MM.1S (cell line): ENCODE measurements at regions not wholly inside any gene's neighbourhood (a gene's known extent, or its start where the extent isn't known, plus 50 kb on each side); places are given as distances from the start of the nearest gene placed in this dataset.

Experiments
- DNase-seq: peaks from one replicate; pipeline ENCODE4 v3.0.0-alpha.2; 2015
- H2AFZ ChIP-seq: fragments of 300-600 bp; sonication (generic); 2 replicates; pipeline ENCODE4 v1.6.0; 2016; ENCODE audit warnings: antibody characterized with exemption, low read length
- H3F3A ChIP-seq: fragments of 300-600 bp; sonication (generic); 2 replicates; pipeline ENCODE4 v1.6.1; 2016; ENCODE audit warnings: mild to moderate bottlenecking, antibody characterized with exemption, low read length, moderate library complexity, mixed read lengths; ENCODE audit not compliant: insufficient read depth
- H3K27ac ChIP-seq: fragments of 300-600 bp; sonication (generic); 2 replicates; pipeline ENCODE4 v1.5.1; 2016; ENCODE audit warnings: mild to moderate bottlenecking, low read length
- H3K27me3 ChIP-seq: fragments of 300-600 bp; sonication (generic); replicated peaks from 2 replicates; pipeline ENCODE4 v1.6.0; 2016; ENCODE audit warnings: low read length; ENCODE audit not compliant: insufficient read depth
- H3K36me3 ChIP-seq: fragments of 300-600 bp; sonication (generic); replicated peaks from 2 replicates; pipeline ENCODE4 v1.6.1; 2016; ENCODE audit warnings: mild to moderate bottlenecking, low read length, mixed read lengths; ENCODE audit not compliant: insufficient read depth
- H3K4me1 ChIP-seq: fragments of 300-600 bp; sonication (generic); 2 replicates; pipeline ENCODE4 v1.6.1; 2016; ENCODE audit warnings: low read length, mixed read lengths
- H3K4me2 ChIP-seq: fragments of 300-600 bp; sonication (generic); 2 replicates; pipeline ENCODE4 v1.6.0; 2016; ENCODE audit warnings: low read depth, low read length
- H3K4me3 ChIP-seq: fragments of 300-600 bp; sonication (generic); 2 replicates; pipeline ENCODE4 v1.5.1; 2016; ENCODE audit warnings: low read length, mixed read lengths
- H3K79me2 ChIP-seq: fragments of 300-600 bp; sonication (generic); 2 replicates; pipeline ENCODE4 v1.6.1; 2016; ENCODE audit warnings: mixed run types, low read length, mixed read lengths
- H3K9ac ChIP-seq: fragments of 300-600 bp; sonication (generic); 2 replicates; pipeline ENCODE4 v1.6.1; 2016; ENCODE audit warnings: low read length, mixed read lengths
- H3K9me2 ChIP-seq: fragments of 300-600 bp; sonication (generic); replicated peaks from 2 replicates; pipeline ENCODE4 v1.6.1; 2016; ENCODE audit warnings: mild to moderate bottlenecking, low read length, mixed read lengths; ENCODE audit not compliant: insufficient read depth
- H3K9me3 ChIP-seq: fragments of 300-600 bp; sonication (generic); replicated peaks from 2 replicates; pipeline ENCODE4 v1.6.1; 2016; ENCODE audit warnings: mild to moderate bottlenecking, low read length, mixed read lengths; ENCODE audit not compliant: insufficient read depth
- H4K20me1 ChIP-seq: fragments of 300-600 bp; sonication (generic); 2 replicates; pipeline ENCODE4 v1.6.1; 2016; ENCODE audit warnings: mild to moderate bottlenecking, low read length, moderate library complexity, mixed read lengths; ENCODE audit not compliant: insufficient read depth
- CTCF ChIP-seq: fragments of 300-600 bp; sonication (generic); IDR thresholded peaks from 2 replicates; pipeline ENCODE4 v1.5.1; 2016; ENCODE audit warnings: antibody characterized with exemption, low read length, mixed read lengths
- EZH2 ChIP-seq: fragments of 300-600 bp; sonication (generic); optimal IDR thresholded peaks from 2 replicates; pipeline ENCODE3; 2017; ENCODE audit warnings: low read depth, mild to moderate bottlenecking, antibody characterized with exemption, low read length, mixed read lengths
- EZH2phosphoT487 ChIP-seq: fragments of 300-600 bp; sonication (generic); IDR thresholded peaks from 2 replicates; pipeline ENCODE4 v1.6.1; 2018; ENCODE audit warnings: antibody characterized with exemption, low read length

GRCh38 chr18:73545472-73545871, 602.2 kb downstream of the FBXO15 start:
- H3K4me2 ChIP-seq = no peak overlapping the region
- no peak overlapping the region for H3K9ac ChIP-seq
- no peaks in the 10 kb centered on the region for H3K9me3 ChIP-seq
- H3K27ac ChIP-seq = no peak overlapping the region
- H3K79me2 ChIP-seq = no peaks in the 10 kb centered on the region
- no peak overlapping the region for H3K4me3 ChIP-seq
- TF ChIP-seq EZH2 = no peak
- TF ChIP-seq CTCF = no peak
- TF ChIP-seq EZH2phosphoT487 = no peak
- no peaks in the 10 kb centered on the region for H3F3A ChIP-seq
- H3K36me3 ChIP-seq = no peaks in the 10 kb centered on the region
- no peaks in the 10 kb centered on the region for H3K27me3 ChIP-seq
- no peak overlapping the region for H2AFZ ChIP-seq
- H4K20me1 ChIP-seq = no peaks in the 10 kb centered on the region
- H3K4me1 ChIP-seq = no peaks in the 10 kb centered on the region
- no peaks in the 10 kb centered on the region for H3K9me2 ChIP-seq
- no peak for DNase-seq

DNA sequence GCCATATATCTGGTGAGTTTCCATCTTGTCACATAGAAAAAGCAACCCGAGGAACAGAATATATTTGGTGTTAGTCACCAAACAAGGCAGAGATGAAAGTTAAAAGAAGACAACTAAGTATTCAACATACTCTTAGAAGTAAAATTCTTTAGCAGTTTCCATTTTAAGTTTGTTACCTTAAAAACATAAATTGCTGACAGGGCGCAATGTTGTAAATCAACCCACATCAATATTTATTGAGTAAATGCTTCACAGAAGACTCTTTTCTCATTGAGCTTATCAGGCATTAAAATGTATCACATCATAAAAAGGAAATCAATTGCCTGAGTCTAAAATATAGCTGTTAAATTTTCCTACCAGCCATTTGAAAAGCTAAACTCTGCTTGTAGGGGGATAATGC, 603.0 kb downstream of the FBXO15 start:
- Histone ChIP-seq H3K36me3 (no peaks in the 10 kb centered on the region), H4K20me1 (no peaks in the 10 kb centered on the region), H3K9ac (no peak overlapping the region), H3K27me3 (no peaks in the 10 kb centered on the region), H2AFZ (no peak overlapping the region), H3K4me3 (no peak overlapping the region), H3K4me2 (no peak overlapping the region), H3K27ac (no peak overlapping the region), H3F3A (no peaks in the 10 kb centered on the region), H3K4me1 (no peaks in the 10 kb centered on the region), H3K9me3 (no peaks in the 10 kb centered on the region), H3K9me2 (no peaks in the 10 kb centered on the region), H3K79me2 (no peaks in the 10 kb centered on the region)
- no peak for DNase-seq
- no peak for TF ChIP-seq EZH2phosphoT487
- no peak for TF ChIP-seq EZH2
- no peak for TF ChIP-seq CTCF

- Histone ChIP-seq H3K9me2 (no peaks in the 10 kb centered on the region), H2AFZ (no peak overlapping the region), H3K27me3 (no peaks in the 10 kb centered on the region), H3K4me1 (no peaks in the 10 kb centered on the region), H3K9me3 (no peaks in the 10 kb centered on the region), H3K4me3 (no peak overlapping the region), H3K27ac (no peak overlapping the region), H3K9ac (no peak overlapping the region), H3K36me3 (no peaks in the 10 kb centered on the region), H4K20me1 (no peaks in the 10 kb centered on the region), H3K79me2 (no peaks in the 10 kb centered on the region), H3F3A (no peaks in the 10 kb centered on the region), H3K4me2 (no peak overlapping the region)
- TF ChIP-seq CTCF (no peak), EZH2 (no peak), EZH2phosphoT487 (no peak)
- no peak for DNase-seq
Observed at GRCh38 chr18:73544032-73544431, 603.6 kb downstream of the FBXO15 start.
